Liver (tissue), 8 donors: ENCODE measurements at regions not wholly inside any gene's neighbourhood (a gene's known extent, or its start where the extent isn't known, plus 50 kb on each side); places are given as distances from the start of the nearest gene placed in this dataset.

Experiments used
- DNase-seq: peaks from one replicate; pipeline ENCODE4 v3.0.0-alpha.2; 2017; ENCODE audit warnings: low spot score
- H3K27ac ChIP-seq, 2 donors: one replicate each; pipeline ENCODE4 v1.7.0; 2013; ENCODE audit warnings: inconsistent platforms in 2 of 2, low read length in 2 of 2, control low read depth in 1 of 2, low read depth in 1 of 2, mild to moderate bottlenecking in 1 of 2
- H3K27me3 ChIP-seq, 4 donors: one replicate each; pipeline versions ENCODE4 v1.6.1 to v1.7.0; 2013; ENCODE audit warnings: low read length in 3 of 4, inconsistent platforms in 1 of 4, mild to moderate bottlenecking in 1 of 4, moderate library complexity in 1 of 4; ENCODE audit not compliant: control insufficient read depth in 4 of 4, insufficient read depth in 4 of 4
- H3K36me3 ChIP-seq, 4 donors: one replicate each; pipeline versions ENCODE4 v1.6.1 to v1.7.0; 2013; ENCODE audit warnings: low read length in 3 of 4, mild to moderate bottlenecking in 3 of 4, low read depth in 1 of 4, moderate library complexity in 1 of 4; ENCODE audit not compliant: control insufficient read depth in 4 of 4, insufficient read depth in 3 of 4
- H3K4me1 ChIP-seq, 4 donors: one replicate each; pipeline versions ENCODE4 v1.6.1 to v1.7.0; 2013; ENCODE audit warnings: low read length in 3 of 4, mild to moderate bottlenecking in 3 of 4, moderate library complexity in 1 of 4; ENCODE audit not compliant: control insufficient read depth in 4 of 4, insufficient read depth in 4 of 4
- H3K4me3 ChIP-seq, 3 donors: one replicate each; pipeline versions ENCODE4 v1.6.1 to v1.7.0; 2013; ENCODE audit warnings: low read length in 3 of 3, control low read depth in 1 of 3, low read depth in 1 of 3, mild to moderate bottlenecking in 1 of 3
- H3K9ac ChIP-seq, 2 donors: one replicate each; pipeline ENCODE4 v1.7.0; 2013; ENCODE audit warnings: low read length in 2 of 2, mild to moderate bottlenecking in 2 of 2, moderate library complexity in 2 of 2, control low read depth in 1 of 2, low read depth in 1 of 2
- H3K9me3 ChIP-seq, 4 donors: one replicate each; pipeline versions ENCODE4 v1.6.1 to v1.7.0; 2013; ENCODE audit warnings: low read length in 3 of 4; ENCODE audit not compliant: control insufficient read depth in 4 of 4
- EGR1 ChIP-seq, 2 donors: IDR thresholded peaks; 2 replicates each; pipeline ENCODE4 v1.6.1; 2016 to 2018; ENCODE audit warnings: antibody characterized with exemption in 2 of 2, low read depth in 2 of 2
- FOXA2 ChIP-seq: IDR thresholded peaks from 2 replicates; pipeline ENCODE4 v1.6.1; 2016; ENCODE audit warnings: antibody characterized with exemption
- GABPA ChIP-seq, 2 donors: IDR thresholded peaks in 1 of 2; conservative IDR thresholded peaks in 1 of 2; 2 replicates each; pipeline ENCODE4 v1.6.1; 2016; ENCODE audit warnings: antibody characterized with exemption in 2 of 2, mild to moderate bottlenecking in 1 of 2, moderate library complexity in 1 of 2
- HNF4A ChIP-seq, 2 donors: conservative IDR thresholded peaks; 2 replicates each; pipeline ENCODE4 v1.6.1; 2016; ENCODE audit warnings: antibody characterized with exemption in 2 of 2, mild to moderate bottlenecking in 2 of 2
- HNF4G ChIP-seq: IDR thresholded peaks from 2 replicates; pipeline ENCODE4 v1.6.1; 2016; ENCODE audit warnings: antibody characterized with exemption
- JUND ChIP-seq, 2 donors: IDR thresholded peaks; 2 replicates each; pipeline ENCODE4 v1.6.1; 2016; ENCODE audit warnings: antibody characterized with exemption in 2 of 2
- NR2F2 ChIP-seq: IDR thresholded peaks from 2 replicates; pipeline ENCODE4 v1.6.1; 2016; ENCODE audit warnings: antibody characterized with exemption
- RAD21 ChIP-seq, 2 donors: IDR thresholded peaks; 2 replicates each; pipeline ENCODE4 v1.6.1; 2016; ENCODE audit warnings: antibody characterized with exemption in 2 of 2, mild to moderate bottlenecking in 2 of 2
- RXRA ChIP-seq, 2 donors: IDR thresholded peaks; 2 replicates each; pipeline ENCODE4 v1.6.1; 2017 to 2018; ENCODE audit warnings: antibody characterized with exemption in 2 of 2, mild to moderate bottlenecking in 1 of 2
- SP1 ChIP-seq: IDR thresholded peaks from 2 replicates; pipeline ENCODE4 v1.6.1; 2018; ENCODE audit warnings: antibody characterized with exemption, mild to moderate bottlenecking
- TAF1 ChIP-seq: conservative IDR thresholded peaks from 2 replicates; pipeline ENCODE4 v1.6.1; 2016; ENCODE audit warnings: antibody characterized with exemption, mild to moderate bottlenecking
- YY1 ChIP-seq: IDR thresholded peaks from 2 replicates; pipeline ENCODE4 v1.6.1; 2016; ENCODE audit warnings: antibody characterized with exemption, mild to moderate bottlenecking
- WGBS: extraction: QIAGEN DNeasy Blood & Tissue Kit; methylation state at CpG from one replicate; pipeline ENCODE4 v1.1.7; 2013; 5-methylcytosine and 5-hydroxymethylcytosine counted together
- TF ChIP-seq, protein P1 (sequence below): IDR thresholded peaks from 2 replicates; pipeline ENCODE4 v1.6.1; 2016; ENCODE audit warnings: antibody characterized with exemption
- TF ChIP-seq, protein P2 (sequence below): IDR thresholded peaks from 2 replicates; pipeline ENCODE4 v1.6.1; 2016; ENCODE audit warnings: antibody characterized with exemption, mild to moderate bottlenecking
- TF ChIP-seq, protein P3 (sequence below): IDR thresholded peaks from 2 replicates; pipeline ENCODE4 v1.6.1; 2016; ENCODE audit warnings: antibody characterized with exemption
- TF ChIP-seq, protein P4 (sequence below): fragments of 150-350 bp; IDR thresholded peaks from 2 replicates; pipeline ENCODE4 v1.5.1; 2017; ENCODE audit warnings: improper control_type of control experiment, low read depth, low read length; ENCODE audit not compliant: missing input control
- TF ChIP-seq, protein P5 (sequence below): IDR thresholded peaks from 2 replicates; pipeline ENCODE4 v1.6.1; 2016; ENCODE audit warnings: antibody characterized with exemption
- donor health status: healthy.
- donor health status: healthy.
- donor health status: healthy.
- donor health status: healthy.
- donor health status: healthy.

DNA sequence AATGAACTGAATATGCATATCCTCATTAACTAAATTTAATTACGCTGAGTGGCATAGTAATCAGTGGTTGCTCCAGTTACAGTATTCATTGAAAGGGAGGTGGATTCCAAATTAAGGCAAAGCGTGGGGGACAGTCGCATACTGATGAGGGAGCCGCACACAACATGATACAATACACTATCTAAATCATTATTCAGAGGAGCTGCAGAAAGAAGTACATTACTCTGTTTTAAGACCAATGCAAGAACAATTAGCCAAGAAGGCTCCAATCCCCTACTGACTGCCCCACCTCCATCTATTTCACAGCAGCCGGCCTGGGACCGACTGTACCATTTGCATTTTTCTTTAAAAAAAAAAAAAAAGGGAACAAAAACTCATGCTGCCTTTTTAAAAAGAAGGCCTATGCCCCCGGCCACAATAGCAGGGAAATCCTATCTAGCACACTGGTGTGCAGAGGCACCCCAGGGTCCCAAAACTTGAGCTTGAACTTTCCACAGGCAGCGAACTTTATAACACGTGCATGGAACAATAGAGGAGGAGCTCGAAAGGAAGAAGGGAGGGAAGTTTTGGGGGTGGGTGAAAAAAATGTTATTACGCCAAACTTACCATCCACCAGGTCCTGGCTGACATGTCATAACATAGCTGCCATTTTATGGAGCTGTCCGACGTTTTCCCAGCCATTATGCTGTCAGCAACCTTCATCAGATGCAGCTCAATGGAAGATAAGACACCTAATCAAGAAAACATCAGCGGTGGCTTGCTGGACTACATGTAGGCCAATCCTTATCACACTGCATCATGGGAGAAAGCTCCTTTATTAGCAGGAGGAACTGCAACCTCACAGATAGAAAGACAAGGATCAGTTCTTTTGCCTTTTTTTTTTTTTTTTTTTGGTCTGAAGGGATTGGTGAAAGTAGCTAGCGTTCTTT lies 161.6 kb downstream of the ZDHHC21 start:
- DNase-seq, result no peak
- H3K36me3 ChIP-seq, result no peaks in the 10 kb centered on the region
- no peak overlapping the region for H3K27ac ChIP-seq
- peaks cover 0 to 3% (median 1%) of the 10 kb centered on the region in 4 donors for H3K27me3 ChIP-seq
- no peaks in the 10 kb centered on the region for H3K9me3 ChIP-seq
- H3K9ac ChIP-seq, result no peak overlapping the region
- H3K4me1 ChIP-seq, result no peaks in the 10 kb centered on the region
- no peak overlapping the region for H3K4me3 ChIP-seq
- WGBS, result 79% methylated on average over 15 of the region's 15 CpGs
- TF ChIP-seq JUND (IDR thresholded peaks at IDR 0.05), result no peak
- TF ChIP-seq, protein P1, sequence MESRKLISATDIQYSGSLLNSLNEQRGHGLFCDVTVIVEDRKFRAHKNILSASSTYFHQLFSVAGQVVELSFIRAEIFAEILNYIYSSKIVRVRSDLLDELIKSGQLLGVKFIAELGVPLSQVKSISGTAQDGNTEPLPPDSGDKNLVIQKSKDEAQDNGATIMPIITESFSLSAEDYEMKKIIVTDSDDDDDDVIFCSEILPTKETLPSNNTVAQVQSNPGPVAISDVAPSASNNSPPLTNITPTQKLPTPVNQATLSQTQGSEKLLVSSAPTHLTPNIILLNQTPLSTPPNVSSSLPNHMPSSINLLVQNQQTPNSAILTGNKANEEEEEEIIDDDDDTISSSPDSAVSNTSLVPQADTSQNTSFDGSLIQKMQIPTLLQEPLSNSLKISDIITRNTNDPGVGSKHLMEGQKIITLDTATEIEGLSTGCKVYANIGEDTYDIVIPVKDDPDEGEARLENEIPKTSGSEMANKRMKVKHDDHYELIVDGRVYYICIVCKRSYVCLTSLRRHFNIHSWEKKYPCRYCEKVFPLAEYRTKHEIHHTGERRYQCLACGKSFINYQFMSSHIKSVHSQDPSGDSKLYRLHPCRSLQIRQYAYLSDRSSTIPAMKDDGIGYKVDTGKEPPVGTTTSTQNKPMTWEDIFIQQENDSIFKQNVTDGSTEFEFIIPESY, result no peak
- TF ChIP-seq SP1, result no peak
- TF ChIP-seq, protein P2, sequence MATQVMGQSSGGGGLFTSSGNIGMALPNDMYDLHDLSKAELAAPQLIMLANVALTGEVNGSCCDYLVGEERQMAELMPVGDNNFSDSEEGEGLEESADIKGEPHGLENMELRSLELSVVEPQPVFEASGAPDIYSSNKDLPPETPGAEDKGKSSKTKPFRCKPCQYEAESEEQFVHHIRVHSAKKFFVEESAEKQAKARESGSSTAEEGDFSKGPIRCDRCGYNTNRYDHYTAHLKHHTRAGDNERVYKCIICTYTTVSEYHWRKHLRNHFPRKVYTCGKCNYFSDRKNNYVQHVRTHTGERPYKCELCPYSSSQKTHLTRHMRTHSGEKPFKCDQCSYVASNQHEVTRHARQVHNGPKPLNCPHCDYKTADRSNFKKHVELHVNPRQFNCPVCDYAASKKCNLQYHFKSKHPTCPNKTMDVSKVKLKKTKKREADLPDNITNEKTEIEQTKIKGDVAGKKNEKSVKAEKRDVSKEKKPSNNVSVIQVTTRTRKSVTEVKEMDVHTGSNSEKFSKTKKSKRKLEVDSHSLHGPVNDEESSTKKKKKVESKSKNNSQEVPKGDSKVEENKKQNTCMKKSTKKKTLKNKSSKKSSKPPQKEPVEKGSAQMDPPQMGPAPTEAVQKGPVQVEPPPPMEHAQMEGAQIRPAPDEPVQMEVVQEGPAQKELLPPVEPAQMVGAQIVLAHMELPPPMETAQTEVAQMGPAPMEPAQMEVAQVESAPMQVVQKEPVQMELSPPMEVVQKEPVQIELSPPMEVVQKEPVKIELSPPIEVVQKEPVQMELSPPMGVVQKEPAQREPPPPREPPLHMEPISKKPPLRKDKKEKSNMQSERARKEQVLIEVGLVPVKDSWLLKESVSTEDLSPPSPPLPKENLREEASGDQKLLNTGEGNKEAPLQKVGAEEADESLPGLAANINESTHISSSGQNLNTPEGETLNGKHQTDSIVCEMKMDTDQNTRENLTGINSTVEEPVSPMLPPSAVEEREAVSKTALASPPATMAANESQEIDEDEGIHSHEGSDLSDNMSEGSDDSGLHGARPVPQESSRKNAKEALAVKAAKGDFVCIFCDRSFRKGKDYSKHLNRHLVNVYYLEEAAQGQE, result no peak
- no peak for TF ChIP-seq FOXA2
- no peak for TF ChIP-seq HNF4G
- no peak for TF ChIP-seq EGR1 (IDR thresholded peaks at IDR 0.05; ENCODE audit: low read depth in 2 of 2)
- TF ChIP-seq NR2F2, result no peak
- TF ChIP-seq YY1, result no peak
- TF ChIP-seq GABPA (IDR thresholded peaks at IDR 0.05 in 1 of 2, conservative IDR thresholded peaks at IDR 0.05 in 1 of 2), result no peak
- TF ChIP-seq HNF4A (conservative IDR thresholded peaks at IDR 0.05), result no peak
- TF ChIP-seq, protein P3, sequence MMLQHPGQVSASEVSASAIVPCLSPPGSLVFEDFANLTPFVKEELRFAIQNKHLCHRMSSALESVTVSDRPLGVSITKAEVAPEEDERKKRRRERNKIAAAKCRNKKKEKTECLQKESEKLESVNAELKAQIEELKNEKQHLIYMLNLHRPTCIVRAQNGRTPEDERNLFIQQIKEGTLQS, result no peak
- TF ChIP-seq RAD21 (IDR thresholded peaks at IDR 0.05), result no peak
- TF ChIP-seq, protein P4, sequence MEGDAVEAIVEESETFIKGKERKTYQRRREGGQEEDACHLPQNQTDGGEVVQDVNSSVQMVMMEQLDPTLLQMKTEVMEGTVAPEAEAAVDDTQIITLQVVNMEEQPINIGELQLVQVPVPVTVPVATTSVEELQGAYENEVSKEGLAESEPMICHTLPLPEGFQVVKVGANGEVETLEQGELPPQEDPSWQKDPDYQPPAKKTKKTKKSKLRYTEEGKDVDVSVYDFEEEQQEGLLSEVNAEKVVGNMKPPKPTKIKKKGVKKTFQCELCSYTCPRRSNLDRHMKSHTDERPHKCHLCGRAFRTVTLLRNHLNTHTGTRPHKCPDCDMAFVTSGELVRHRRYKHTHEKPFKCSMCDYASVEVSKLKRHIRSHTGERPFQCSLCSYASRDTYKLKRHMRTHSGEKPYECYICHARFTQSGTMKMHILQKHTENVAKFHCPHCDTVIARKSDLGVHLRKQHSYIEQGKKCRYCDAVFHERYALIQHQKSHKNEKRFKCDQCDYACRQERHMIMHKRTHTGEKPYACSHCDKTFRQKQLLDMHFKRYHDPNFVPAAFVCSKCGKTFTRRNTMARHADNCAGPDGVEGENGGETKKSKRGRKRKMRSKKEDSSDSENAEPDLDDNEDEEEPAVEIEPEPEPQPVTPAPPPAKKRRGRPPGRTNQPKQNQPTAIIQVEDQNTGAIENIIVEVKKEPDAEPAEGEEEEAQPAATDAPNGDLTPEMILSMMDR, result no peak

DNA sequence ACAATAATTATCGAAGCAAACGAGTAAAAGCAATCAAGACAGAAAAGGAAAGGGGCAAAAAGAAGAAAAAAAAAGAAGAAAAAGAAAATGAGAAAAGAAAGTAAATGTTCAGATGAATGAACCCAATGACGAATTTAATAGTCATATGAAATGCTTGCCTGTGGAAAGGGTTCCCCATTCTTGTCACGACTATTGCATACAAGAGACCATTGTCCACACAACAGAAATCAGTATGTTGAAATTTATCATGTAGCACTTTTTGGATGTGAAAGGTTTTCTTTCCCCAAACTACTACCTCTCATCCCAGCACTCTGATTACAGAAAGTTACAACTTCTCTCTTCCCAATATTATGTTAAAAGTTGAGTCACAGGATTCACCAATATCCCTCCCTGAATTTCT lies 162.4 kb downstream of the ZDHHC21 start:
- Histone ChIP-seq H3K9me3 (no peaks in the 10 kb centered on the region), H3K36me3 (no peaks in the 10 kb centered on the region), H3K4me1 (no peaks in the 10 kb centered on the region), H3K27ac (no peak overlapping the region), H3K4me3 (no peak overlapping the region), H3K27me3 (peaks cover 0 to 3% (median 1%) of the 10 kb centered on the region in 4 donors), H3K9ac (no peak overlapping the region)
- 82% methylated on average over 4 of the region's 4 CpGs for WGBS
- DNase-seq, result no peak
- TF ChIP-seq TAF1 (no peak), HNF4G (no peak), RXRA (IDR thresholded peaks at IDR 0.05) (no peak), FOXA2 (no peak), EGR1 (IDR thresholded peaks at IDR 0.05; ENCODE audit: low read depth in 2 of 2) (no peak), GABPA (IDR thresholded peaks at IDR 0.05 in 1 of 2, conservative IDR thresholded peaks at IDR 0.05 in 1 of 2) (no peak), SP1 (no peak)
- TF ChIP-seq, protein P2, result no peak
- TF ChIP-seq, protein P5, sequence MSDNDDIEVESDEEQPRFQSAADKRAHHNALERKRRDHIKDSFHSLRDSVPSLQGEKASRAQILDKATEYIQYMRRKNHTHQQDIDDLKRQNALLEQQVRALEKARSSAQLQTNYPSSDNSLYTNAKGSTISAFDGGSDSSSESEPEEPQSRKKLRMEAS, result no peak
- TF ChIP-seq, protein P4, result no peak
